Umbilical cord (tissue), 1 donor: ENCODE measurements at regions not wholly inside any gene's neighbourhood (a gene's known extent, or its start where the extent isn't known, plus 50 kb on each side); places are given as distances from the start of the nearest gene placed in this dataset.
"Not testable (repeated sequence)": the region's sequence is repeated elsewhere in the genome, so short reads cannot be mapped to it uniquely, and the experiment has no call there.

Experiments used
- DNase-seq: peaks from one replicate; pipeline ENCODE4 v3.0.0-alpha.2; 2015; ENCODE audit warnings: low spot score

GRCh38 chr7:49596701-49597491 is 176.5 kb upstream of the VWC2 start:
- DNase-seq, result peak; percentile 6

GRCh38 chr7:49597805-49598204 is 175.6 kb upstream of the VWC2 start:
- DNase-seq, result no peak

- DNase-seq, result no peak
Observed at GRCh38 chr7:49611951-49612350, 161.5 kb upstream of the VWC2 start.

GRCh38 chr7:49613759-49614158 is 159.7 kb upstream of the VWC2 start:
- no peak for DNase-seq

GRCh38 chr7:49614974-49615373 is 158.5 kb upstream of the VWC2 start:
- DNase-seq, result not testable (repeated sequence)

GRCh38 chr7:49618028-49618427 is 155.4 kb upstream of the VWC2 start:
- DNase-seq, result no peak

GRCh38 chr7:49623943-49624342 is 149.5 kb upstream of the VWC2 start:
- no peak for DNase-seq

GRCh38 chr7:49624611-49625010 is 148.8 kb upstream of the VWC2 start:
- DNase-seq, result no peak

GRCh38 chr7:49630513-49630912 is 142.9 kb upstream of the VWC2 start:
- no peak for DNase-seq

GRCh38 chr7:49631071-49631815 is 142.2 kb upstream of the VWC2 start:
- no peak for DNase-seq

GRCh38 chr7:49631960-49632359 is 141.5 kb upstream of the VWC2 start:
- no peak for DNase-seq

GRCh38 chr7:49635800-49636199 is 137.6 kb upstream of the VWC2 start:
- no peak for DNase-seq

GRCh38 chr7:49636400-49636799 is 137.0 kb upstream of the VWC2 start:
- DNase-seq, result no peak

- no peak for DNase-seq
Observed at GRCh38 chr7:49638166-49638565, 135.3 kb upstream of the VWC2 start.

GRCh38 chr7:49639068-49639593 is 134.3 kb upstream of the VWC2 start:
- no peak for DNase-seq

- no peak for DNase-seq
Observed at GRCh38 chr7:49639808-49640207, 133.6 kb upstream of the VWC2 start.

- DNase-seq, result no peak
Observed at GRCh38 chr7:49643321-49643720, 130.1 kb upstream of the VWC2 start.

GRCh38 chr7:49643736-49644135 is 129.7 kb upstream of the VWC2 start:
- no peak for DNase-seq

- no peak for DNase-seq
Observed at GRCh38 chr7:49644396-49645166, 128.9 kb upstream of the VWC2 start.

- DNase-seq, result no peak
Observed at GRCh38 chr7:49645296-49645695, 128.1 kb upstream of the VWC2 start.

- DNase-seq, result no peak
Observed at GRCh38 chr7:49660170-49660783, 113.2 kb upstream of the VWC2 start.

GRCh38 chr7:49660976-49661375 is 112.5 kb upstream of the VWC2 start:
- DNase-seq, result no peak
